Esophagus muscularis mucosa (tissue), 4 donors: ENCODE measurements at regions not wholly inside any gene's neighbourhood (a gene's known extent, or its start where the extent isn't known, plus 50 kb on each side); places are given as distances from the start of the nearest gene placed in this dataset.

Experiments
- DNase-seq: peaks from one replicate; pipeline ENCODE4 v3.0.0-alpha.2; 2017; ENCODE audit errors: extremely low spot score
- H3K27ac ChIP-seq, 4 donors: fragments of 200-600 bp; sonication (generic); replicated peaks in 1 of 4; 1 replicate in 3 of 4; 2 replicates in 1 of 4; pipeline ENCODE4 v1.5.1; 2016 to 2019; ENCODE audit warnings: mild to moderate bottlenecking in 1 of 4
- H3K27me3 ChIP-seq, 4 donors: fragments of 200-600 bp; sonication (generic); one replicate each; pipeline versions ENCODE4 v1.5.1 to v1.6.0; 2016 to 2019
- H3K36me3 ChIP-seq, 4 donors: fragments of 200-600 bp; sonication (generic); one replicate each; pipeline ENCODE4 v1.5.1; 2016 to 2019
- H3K4me1 ChIP-seq, 4 donors: fragments of 200-600 bp; sonication (generic); one replicate each; pipeline ENCODE4 v1.5.1; 2016 to 2019
- H3K4me3 ChIP-seq, 4 donors: fragments of 200-600 bp; sonication (generic); 1 replicate in 2 of 4; 2 replicates in 2 of 4; pipeline ENCODE4 v1.5.1; 2016 to 2019; ENCODE audit warnings: mild to moderate bottlenecking in 4 of 4, moderate library complexity in 1 of 4
- H3K9me3 ChIP-seq, 4 donors: fragments of 200-600 bp; sonication (generic); 1 replicate in 3 of 4; 2 replicates in 1 of 4; pipeline ENCODE4 v1.5.1; 2016 to 2019
- EP300 ChIP-seq: sonication (generic); formaldehyde crosslinking; IDR thresholded peaks from one replicate; pipeline ENCODE4 v1.6.1; 2017; ENCODE audit warnings: antibody characterized with exemption
- POLR2A ChIP-seq: fragments of 450-650 bp; IDR thresholded peaks from one replicate; pipeline ENCODE4 v1.6.1; 2017; ENCODE audit warnings: antibody characterized with exemption, moderate library complexity, mild to moderate bottlenecking, low read depth
- POLR2AphosphoS5 ChIP-seq, 2 donors: sonication (generic); formaldehyde crosslinking; IDR thresholded peaks; one replicate each; pipeline ENCODE4 v1.6.1; 2017; ENCODE audit warnings: antibody characterized with exemption in 2 of 2
- WGBS: methylation state at CpG from one replicate; pipeline ENCODE4 v1.1.5; 2018; 5-methylcytosine and 5-hydroxymethylcytosine counted together
- intact Hi-C: fragments of 100-400 bp; cut with DNase I; formaldehyde crosslinking; loops from one replicate; pipeline ENCODE4 v1.15.1; 2023
- TF ChIP-seq, protein P1 (sequence below), 3 experiments: fragments of 200-600 bp in 2 of 3; fragments of 450-650 bp in 1 of 3; sonication (generic) in 2 of 3; IDR thresholded peaks; one replicate each; pipeline ENCODE4 v1.5.1; 2017 to 2019; ENCODE audit warnings: antibody characterized with exemption in 3 of 3, mild to moderate bottlenecking in 2 of 3, moderate library complexity in 1 of 3

GRCh38 chr12:90004319-90005074 lies 295.9 kb upstream of the ATP2B1 start:
- intact Hi-C loops = no loop called here
- WGBS = 46% methylated on average over 5 of the region's 5 CpGs
- Histone ChIP-seq H3K4me3 (no peak overlapping the region), H3K27ac (no peak overlapping the region), H3K36me3 (no peaks in the 10 kb centered on the region), H3K9me3 (no peaks in the 10 kb centered on the region), H3K27me3 (no peaks in the 10 kb centered on the region), H3K4me1 (peaks cover 0 to 18% (median 8%) of the 10 kb centered on the region in 4 donors)
- no peak for DNase-seq
- no peak for TF ChIP-seq POLR2AphosphoS5 (IDR thresholded peaks at IDR 0.05)
- TF ChIP-seq POLR2A = no peak
- TF ChIP-seq EP300 = no peak
- TF ChIP-seq, protein P1, sequence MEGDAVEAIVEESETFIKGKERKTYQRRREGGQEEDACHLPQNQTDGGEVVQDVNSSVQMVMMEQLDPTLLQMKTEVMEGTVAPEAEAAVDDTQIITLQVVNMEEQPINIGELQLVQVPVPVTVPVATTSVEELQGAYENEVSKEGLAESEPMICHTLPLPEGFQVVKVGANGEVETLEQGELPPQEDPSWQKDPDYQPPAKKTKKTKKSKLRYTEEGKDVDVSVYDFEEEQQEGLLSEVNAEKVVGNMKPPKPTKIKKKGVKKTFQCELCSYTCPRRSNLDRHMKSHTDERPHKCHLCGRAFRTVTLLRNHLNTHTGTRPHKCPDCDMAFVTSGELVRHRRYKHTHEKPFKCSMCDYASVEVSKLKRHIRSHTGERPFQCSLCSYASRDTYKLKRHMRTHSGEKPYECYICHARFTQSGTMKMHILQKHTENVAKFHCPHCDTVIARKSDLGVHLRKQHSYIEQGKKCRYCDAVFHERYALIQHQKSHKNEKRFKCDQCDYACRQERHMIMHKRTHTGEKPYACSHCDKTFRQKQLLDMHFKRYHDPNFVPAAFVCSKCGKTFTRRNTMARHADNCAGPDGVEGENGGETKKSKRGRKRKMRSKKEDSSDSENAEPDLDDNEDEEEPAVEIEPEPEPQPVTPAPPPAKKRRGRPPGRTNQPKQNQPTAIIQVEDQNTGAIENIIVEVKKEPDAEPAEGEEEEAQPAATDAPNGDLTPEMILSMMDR (IDR thresholded peaks at IDR 0.05) = no peak

DNA sequence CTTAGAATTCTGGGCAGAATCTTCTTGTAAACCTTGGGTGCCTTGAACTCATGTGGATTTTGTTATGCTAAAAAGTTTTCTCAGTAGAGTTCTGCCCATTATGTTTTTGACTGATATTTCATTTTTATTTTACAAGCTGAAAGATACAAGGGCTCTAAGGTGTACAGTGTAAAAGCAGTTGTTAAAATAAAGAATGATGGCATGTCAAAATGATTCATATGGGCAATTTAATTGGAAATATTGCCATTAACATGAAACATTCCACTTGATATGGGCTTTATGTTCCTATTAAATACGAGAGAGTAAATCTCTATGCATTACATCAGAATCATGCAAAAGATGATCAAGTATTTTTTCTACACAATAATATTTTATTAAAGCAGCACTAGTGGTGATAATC lies 295.1 kb upstream of the ATP2B1 start:
- Histone ChIP-seq H3K27me3 (no peaks in the 10 kb centered on the region), H3K4me1 (peaks cover 0 to 18% (median 8%) of the 10 kb centered on the region in 4 donors), H3K36me3 (no peaks in the 10 kb centered on the region), H3K9me3 (no peaks in the 10 kb centered on the region), H3K27ac (no peak overlapping the region), H3K4me3 (no peak overlapping the region)
- 78% methylated on average over 1 of the region's 1 CpG for WGBS
- no peak for DNase-seq
- intact Hi-C loops = no loop called here
- TF ChIP-seq POLR2A (no peak), EP300 (no peak), POLR2AphosphoS5 (IDR thresholded peaks at IDR 0.05) (no peak)
- TF ChIP-seq, protein P1 (IDR thresholded peaks at IDR 0.05) = no peak

DNA sequence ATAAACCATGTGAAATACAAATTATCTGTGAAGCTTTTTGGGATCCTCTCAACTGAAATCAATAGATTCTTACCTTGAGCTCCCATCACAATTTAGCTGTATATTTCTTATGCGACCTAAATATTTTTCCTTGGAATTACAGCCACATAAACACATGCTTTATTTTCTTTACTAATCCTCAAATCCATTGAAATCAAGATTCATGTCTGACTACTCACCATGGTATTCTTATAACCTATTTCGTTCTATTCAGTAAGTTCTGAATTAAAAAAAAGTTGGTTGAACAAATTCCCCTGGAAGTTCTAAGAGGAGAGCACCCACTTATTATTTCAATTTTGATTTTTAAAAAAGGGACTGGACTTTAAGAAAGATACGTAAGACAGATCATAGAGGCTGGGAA lies 292.1 kb upstream of the ATP2B1 start:
- H3K27me3 ChIP-seq = no peaks in the 10 kb centered on the region
- H3K36me3 ChIP-seq = no peaks in the 10 kb centered on the region
- intact Hi-C loops = no loop called here
- no peak for TF ChIP-seq POLR2A
- no peak for TF ChIP-seq EP300
- TF ChIP-seq, protein P1 (IDR thresholded peaks at IDR 0.05) = no peak
- no peak for TF ChIP-seq POLR2AphosphoS5 (IDR thresholded peaks at IDR 0.05)
- WGBS = 96% methylated on average over 3 of the region's 3 CpGs
- no peak for DNase-seq
- H3K4me1 ChIP-seq = peaks cover 0 to 18% (median 12%) of the 10 kb centered on the region in 4 donors
- no peak overlapping the region for H3K4me3 ChIP-seq
- H3K27ac ChIP-seq = no peak overlapping the region
- no peaks in the 10 kb centered on the region for H3K9me3 ChIP-seq

DNA sequence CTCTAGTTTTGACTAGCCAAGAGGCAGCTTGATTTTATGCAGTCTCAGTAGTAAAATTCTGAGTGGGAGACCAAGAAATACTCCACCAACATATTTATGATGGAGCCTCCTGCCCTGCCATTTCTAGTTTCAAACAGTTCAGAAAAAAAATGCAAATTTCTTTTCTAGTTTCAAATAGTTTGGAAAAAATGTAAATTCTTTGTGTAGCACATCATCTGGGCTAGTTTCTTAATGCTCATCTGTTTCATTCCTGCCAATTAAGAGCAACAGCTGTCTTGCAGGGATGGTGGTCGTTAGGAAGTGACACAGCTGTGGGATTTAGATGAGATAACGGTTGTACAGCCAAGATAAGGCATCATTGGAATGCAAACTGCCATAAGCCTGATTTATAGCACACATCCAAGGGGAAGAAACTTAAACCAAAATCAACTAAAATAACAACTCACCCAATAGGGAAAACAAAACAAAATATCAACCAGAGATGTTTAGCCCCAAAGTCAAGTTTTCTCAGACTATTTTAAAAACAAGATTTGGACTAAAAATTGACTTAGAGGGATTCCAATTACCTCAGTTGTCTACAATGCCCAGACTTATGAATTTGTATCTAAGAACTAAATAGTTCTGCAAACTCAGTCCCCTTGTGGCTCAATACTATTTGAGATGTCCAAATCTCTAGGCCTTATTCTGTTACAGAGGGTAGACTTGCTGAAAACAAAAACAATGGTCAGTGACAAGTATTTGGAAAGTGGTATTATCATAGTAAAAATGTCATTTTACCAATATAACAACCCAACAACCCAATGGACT lies 291.3 kb upstream of the ATP2B1 start:
- DNase-seq = no peak
- no peaks in the 10 kb centered on the region for H3K36me3 ChIP-seq
- TF ChIP-seq, protein P1 (IDR thresholded peaks at IDR 0.05) = no peak
- TF ChIP-seq POLR2AphosphoS5 (IDR thresholded peaks at IDR 0.05) = no peak
- TF ChIP-seq EP300 = no peak
- no peak for TF ChIP-seq POLR2A
- no peak overlapping the region for H3K27ac ChIP-seq
- no peaks in the 10 kb centered on the region for H3K27me3 ChIP-seq
- H3K4me3 ChIP-seq = no peak overlapping the region
- H3K4me1 ChIP-seq = peaks cover 0 to 18% (median 12%) of the 10 kb centered on the region in 4 donors
- H3K9me3 ChIP-seq = no peaks in the 10 kb centered on the region
- WGBS = 73% methylated on average over 2 of the region's 2 CpGs
- intact Hi-C loops = no loop called here
